Esophagus squamous epithelium (tissue), 5 donors: ENCODE measurements at regions not wholly inside any gene's neighbourhood (a gene's known extent, or its start where the extent isn't known, plus 50 kb on each side); places are given as distances from the start of the nearest gene placed in this dataset.

Experiments used
- DNase-seq: peaks from one replicate; lab custom pipeline; 2025; lab: John Stamatoyannopoulos, UW
- H3K27ac ChIP-seq, 4 donors: fragments of 200-600 bp; sonication (generic); one replicate each; pipeline ENCODE4 v1.5.1; 2016 to 2019; ENCODE audit warnings: mild to moderate bottlenecking in 1 of 4
- H3K27me3 ChIP-seq, 4 donors: fragments of 200-600 bp; sonication (generic); 1 replicate in 3 of 4; 2 replicates in 1 of 4; pipeline versions ENCODE4 v1.5.1 to v1.6.0; 2017 to 2021; ENCODE audit warnings: antibody characterized with exemption in 1 of 4
- H3K36me3 ChIP-seq, 3 donors: fragments of 200-600 bp; sonication (generic); one replicate each; pipeline ENCODE4 v1.5.1; 2016 to 2019
- H3K4me1 ChIP-seq, 3 donors: fragments of 200-600 bp; sonication (generic); one replicate each; pipeline ENCODE4 v1.5.1; 2017 to 2019
- H3K4me3 ChIP-seq, 4 donors: fragments of 200-600 bp; sonication (generic); 1 replicate in 3 of 4; 2 replicates in 1 of 4; pipeline ENCODE4 v1.5.1; 2016 to 2019; ENCODE audit warnings: mild to moderate bottlenecking in 2 of 4, moderate library complexity in 1 of 4
- H3K9me3 ChIP-seq, 3 donors: fragments of 200-600 bp; sonication (generic); one replicate each; pipeline ENCODE4 v1.5.1; 2016 to 2019
- POLR2A ChIP-seq, 4 donors: fragments of 450-650 bp; IDR thresholded peaks; one replicate each; pipeline ENCODE4 v1.6.1; 2017; ENCODE audit warnings: antibody characterized with exemption in 4 of 4, mild to moderate bottlenecking in 4 of 4, moderate library complexity in 3 of 4
- WGBS, 2 donors: methylation state at CpG; one replicate each; pipeline ENCODE4 v1.1.5; 2018; 5-methylcytosine and 5-hydroxymethylcytosine counted together
- intact Hi-C: fragments of 100-400 bp; cut with DNase I; formaldehyde crosslinking; loops from one replicate; pipeline ENCODE4 v1.15.0; 2022
- TF ChIP-seq, protein P1 (sequence below), 6 experiments: fragments of 450-650 bp in 4 of 6; fragments of 200-600 bp in 2 of 6; sonication (generic) in 2 of 6; IDR thresholded peaks; one replicate each; pipeline ENCODE4 v1.5.1; 2016 to 2019; ENCODE audit warnings: antibody characterized with exemption in 6 of 6, mild to moderate bottlenecking in 4 of 6, moderate library complexity in 4 of 6
- donor health status: DM: yes; HTN: yes; CAD: no.

- H3K27me3 ChIP-seq, result no peaks in the 10 kb centered on the region
- DNase-seq, result no peak
- TF ChIP-seq, protein P1, sequence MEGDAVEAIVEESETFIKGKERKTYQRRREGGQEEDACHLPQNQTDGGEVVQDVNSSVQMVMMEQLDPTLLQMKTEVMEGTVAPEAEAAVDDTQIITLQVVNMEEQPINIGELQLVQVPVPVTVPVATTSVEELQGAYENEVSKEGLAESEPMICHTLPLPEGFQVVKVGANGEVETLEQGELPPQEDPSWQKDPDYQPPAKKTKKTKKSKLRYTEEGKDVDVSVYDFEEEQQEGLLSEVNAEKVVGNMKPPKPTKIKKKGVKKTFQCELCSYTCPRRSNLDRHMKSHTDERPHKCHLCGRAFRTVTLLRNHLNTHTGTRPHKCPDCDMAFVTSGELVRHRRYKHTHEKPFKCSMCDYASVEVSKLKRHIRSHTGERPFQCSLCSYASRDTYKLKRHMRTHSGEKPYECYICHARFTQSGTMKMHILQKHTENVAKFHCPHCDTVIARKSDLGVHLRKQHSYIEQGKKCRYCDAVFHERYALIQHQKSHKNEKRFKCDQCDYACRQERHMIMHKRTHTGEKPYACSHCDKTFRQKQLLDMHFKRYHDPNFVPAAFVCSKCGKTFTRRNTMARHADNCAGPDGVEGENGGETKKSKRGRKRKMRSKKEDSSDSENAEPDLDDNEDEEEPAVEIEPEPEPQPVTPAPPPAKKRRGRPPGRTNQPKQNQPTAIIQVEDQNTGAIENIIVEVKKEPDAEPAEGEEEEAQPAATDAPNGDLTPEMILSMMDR (IDR thresholded peaks at IDR 0.05), result no peak
- no peak for TF ChIP-seq POLR2A (IDR thresholded peaks at IDR 0.05)
- H3K27ac ChIP-seq, result no peak overlapping the region
- intact Hi-C loops, result no loop called here
- no peaks in the 10 kb centered on the region for H3K36me3 ChIP-seq
- H3K4me3 ChIP-seq, result no peak overlapping the region
- no peaks in the 10 kb centered on the region for H3K4me1 ChIP-seq
- no peaks in the 10 kb centered on the region for H3K9me3 ChIP-seq
These were observed 179.9 kb upstream of the SCN7A start for GRCh38 chr2:166673986-166674385.

GRCh38 chr2:166671801-166672200 is 177.8 kb upstream of the SCN7A start:
- Histone ChIP-seq H3K4me1 (no peaks in the 10 kb centered on the region), H3K27ac (no peak overlapping the region), H3K36me3 (no peaks in the 10 kb centered on the region), H3K4me3 (no peak overlapping the region), H3K27me3 (no peaks in the 10 kb centered on the region), H3K9me3 (no peaks in the 10 kb centered on the region)
- 44 to 56% methylated on average over 1 of the region's 1 CpG for WGBS, 2 donors
- intact Hi-C loops, result no loop called here
- TF ChIP-seq POLR2A (IDR thresholded peaks at IDR 0.05), result no peak
- TF ChIP-seq, protein P1 (IDR thresholded peaks at IDR 0.05), result no peak
- no peak for DNase-seq

GRCh38 chr2:166671235-166671634 is 177.2 kb upstream of the SCN7A start:
- no peaks in the 10 kb centered on the region for H3K27me3 ChIP-seq
- H3K9me3 ChIP-seq, result no peaks in the 10 kb centered on the region
- TF ChIP-seq, protein P1 (IDR thresholded peaks at IDR 0.05), result no peak
- TF ChIP-seq POLR2A (IDR thresholded peaks at IDR 0.05), result no peak
- 6 to 8% methylated on average over 2 of the region's 2 CpGs for WGBS, 2 donors
- no peaks in the 10 kb centered on the region for H3K36me3 ChIP-seq
- no peak overlapping the region for H3K27ac ChIP-seq
- no peak overlapping the region for H3K4me3 ChIP-seq
- H3K4me1 ChIP-seq, result no peaks in the 10 kb centered on the region
- DNase-seq, result no peak
- intact Hi-C loops, result no loop called here

- intact Hi-C loops, result no loop called here
- TF ChIP-seq, protein P1 (IDR thresholded peaks at IDR 0.05), result no peak
- no peak for TF ChIP-seq POLR2A (IDR thresholded peaks at IDR 0.05)
- Histone ChIP-seq H3K4me3 (no peak overlapping the region), H3K9me3 (no peaks in the 10 kb centered on the region), H3K4me1 (no peaks in the 10 kb centered on the region), H3K27me3 (no peaks in the 10 kb centered on the region), H3K36me3 (no peaks in the 10 kb centered on the region), H3K27ac (no peak overlapping the region)
- 64 to 75% methylated on average over 2 of the region's 2 CpGs for WGBS, 2 donors
- DNase-seq, result no peak
These were observed 172.2 kb upstream of the SCN7A start for GRCh38 chr2:166665991-166666940.

DNA sequence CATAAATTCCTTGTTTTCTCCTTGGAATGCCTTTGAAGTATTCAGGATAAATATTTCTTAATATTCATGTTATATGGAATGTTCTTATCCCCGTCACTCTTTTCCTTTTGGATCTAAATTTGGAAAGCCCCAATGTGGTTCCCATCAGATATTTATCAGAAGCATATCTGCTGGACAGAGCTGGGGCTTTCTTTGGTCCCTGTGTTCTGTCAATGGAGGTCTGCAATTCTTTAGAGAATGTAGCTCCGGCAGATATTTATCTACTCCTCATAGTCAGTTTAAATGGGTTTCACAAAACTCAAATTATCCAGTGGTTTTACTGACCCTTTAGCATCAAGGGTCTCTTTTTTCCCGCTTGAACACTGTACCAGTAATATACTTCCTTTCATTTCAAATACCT is 167.8 kb upstream of the SCN7A start:
- H3K27me3 ChIP-seq, result no peaks in the 10 kb centered on the region
- intact Hi-C loops, result no loop called here
- no peak overlapping the region for H3K27ac ChIP-seq
- no peaks in the 10 kb centered on the region for H3K36me3 ChIP-seq
- H3K4me3 ChIP-seq, result no peak overlapping the region
- TF ChIP-seq POLR2A (IDR thresholded peaks at IDR 0.05), result no peak
- TF ChIP-seq, protein P1 (IDR thresholded peaks at IDR 0.05), result no peak
- no peak for DNase-seq
- 74 to 83% methylated on average over 3 of the region's 3 CpGs for WGBS, 2 donors
- no peaks in the 10 kb centered on the region for H3K4me1 ChIP-seq
- H3K9me3 ChIP-seq, result no peaks in the 10 kb centered on the region
